GM12878 (cell line): ENCODE measurements at regions not wholly inside any gene's neighbourhood (a gene's known extent, or its start where the extent isn't known, plus 50 kb on each side); places are given as distances from the start of the nearest gene placed in this dataset.

Experiments
- ATAC-seq: fragments of 200-7000 bp; cut with Tn5 transposase; 3 replicates; pipeline ENCODE4 v1.9.1; 2020; ENCODE audit warnings: mild to moderate bottlenecking, moderate library complexity
- BruUV-seq: library from RNA; stranded (reverse); fragments of 400-500 nt; replicated peaks from 2 replicates; lab custom pipeline; 2021; lab: Mats Ljungman, UMichigan
- CTCF ChIA-PET: fragments of 300-600 bp; sonication (Branson Sonifier 250); formaldehyde crosslinking; extraction: SDS; loops from one replicate; lab custom pipeline; 2021; ENCODE audit warnings: inconsistent platforms; lab: Yijun Ruan, JAX
- POLR2A ChIA-PET: fragments of 350-600 bp; formaldehyde crosslinking; extraction: SDS; loops from one replicate; lab custom pipeline; 2021; ENCODE audit warnings: inconsistent platforms; lab: Charles Lee
- RAD21 ChIA-PET: fragments of 300-600 bp; sonication (Branson Sonifier 250); formaldehyde crosslinking; loops from one replicate; lab custom pipeline; 2023; ENCODE audit warnings: antibody characterized with exemption; ENCODE audit not compliant: unreplicated experiment; lab: Charles Lee
- SMC1A ChIA-PET: fragments of 300-600 bp; sonication (Branson Sonifier 250); formaldehyde crosslinking; loops from one replicate; lab custom pipeline; 2023; ENCODE audit not compliant: unreplicated experiment, uncharacterized antibody; lab: Charles Lee
- DNase-seq: peaks from one replicate; pipeline ENCODE4 v3.0.0-alpha.2; 2011; ENCODE audit warnings: low read depth, low spot score
- FAIRE-seq: peaks from 3 replicates; lab custom pipeline; 2011; peaks lifted over from hg19 to GRCh38; lab: Jason Lieb, UNC
- H2AFZ ChIP-seq: 2 replicates; pipeline ENCODE4 v1.6.0; 2011; ENCODE audit warnings: low read depth, low read length, control low read depth; ENCODE audit not compliant: control insufficient read depth
- H3K27ac ChIP-seq: 2 replicates; pipeline ENCODE4 v1.5.1; 2011; ENCODE audit warnings: control low read depth; ENCODE audit not compliant: control insufficient read depth, insufficient read depth
- H3K27me3 ChIP-seq, 2 experiments: replicated peaks in 1 of 2; 2 replicates each; pipeline versions ENCODE4 v1.6.0 to v1.6.1; 2011; ENCODE audit warnings: low read length in 1 of 2; ENCODE audit not compliant: control insufficient read depth in 2 of 2, insufficient read depth in 2 of 2
- H3K36me3 ChIP-seq, 2 experiments: 2 replicates each; pipeline ENCODE4 v1.5.1; 2011; ENCODE audit warnings: low read length in 1 of 2; ENCODE audit not compliant: control insufficient read depth in 2 of 2, insufficient read depth in 2 of 2
- H3K4me1 ChIP-seq: 2 replicates; pipeline ENCODE4 v1.6.1; 2011; ENCODE audit warnings: mild to moderate bottlenecking, low read length, moderate library complexity, mixed read lengths; ENCODE audit not compliant: control insufficient read depth, insufficient read depth
- H3K4me2 ChIP-seq: 2 replicates; pipeline ENCODE4 v1.6.0; 2011; ENCODE audit warnings: control low read depth; ENCODE audit not compliant: control insufficient read depth, insufficient read depth
- H3K4me3 ChIP-seq: fragments of 200-600 bp; sonication (generic); 2 replicates; pipeline ENCODE4 v1.5.1; 2016
- H3K79me2 ChIP-seq: 2 replicates; pipeline ENCODE4 v1.6.0; 2011; ENCODE audit warnings: low read length; ENCODE audit not compliant: control insufficient read depth, insufficient read depth
- H3K9ac ChIP-seq: 2 replicates; pipeline ENCODE4 v1.8.0; 2011; ENCODE audit warnings: low read length, control low read depth, mixed read lengths; ENCODE audit not compliant: control insufficient read depth, insufficient read depth
- H3K9me3 ChIP-seq: replicated peaks from 3 replicates; pipeline ENCODE4 v1.5.1; 2011; ENCODE audit warnings: mild to moderate bottlenecking, low read length; ENCODE audit not compliant: control insufficient read depth, insufficient read depth
- H4K20me1 ChIP-seq: 2 replicates; pipeline ENCODE4 v1.6.0; 2011; ENCODE audit not compliant: control insufficient read depth, insufficient read depth
- BACH1 ChIP-seq: fragments of 450-650 bp; IDR thresholded peaks from 2 replicates; pipeline ENCODE4 v1.6.1; 2017; ENCODE audit warnings: mild to moderate bottlenecking, borderline replicate concordance
- CBX3 ChIP-seq: fragments of 200-600 bp; sonication (generic); IDR thresholded peaks from 2 replicates; pipeline ENCODE4 v1.6.1; 2016; ENCODE audit warnings: low read depth, borderline replicate concordance
- E2F4 ChIP-seq: IDR thresholded peaks from 2 replicates; pipeline ENCODE4 v1.6.1; 2012; ENCODE audit warnings: low read depth, low read length, improper control_type of control experiment
- MEF2A ChIP-seq: IDR thresholded peaks from 2 replicates; pipeline ENCODE4 v1.6.1; 2011; ENCODE audit warnings: low read depth, mild to moderate bottlenecking, low read length, moderate library complexity; ENCODE audit not compliant: insufficient read depth
- NFIC ChIP-seq: IDR thresholded peaks from 2 replicates; pipeline ENCODE4 v1.6.1; 2012; ENCODE audit warnings: low read depth, mild to moderate bottlenecking, inconsistent platforms, low read length, moderate library complexity
- RAD21 ChIP-seq: IDR thresholded peaks from 2 replicates; pipeline ENCODE4 v1.6.1; 2011; ENCODE audit warnings: mild to moderate bottlenecking, low read depth, low read length, moderate library complexity; ENCODE audit not compliant: insufficient read depth
- RCOR1 ChIP-seq: conservative IDR thresholded peaks from 2 replicates; pipeline ENCODE4 v1.6.1; 2012; ENCODE audit warnings: low read depth, low read length, improper control_type of control experiment
- WRNIP1 ChIP-seq: IDR thresholded peaks from 2 replicates; pipeline ENCODE4 v1.6.1; 2011; ENCODE audit warnings: low read depth, low read length, improper control_type of control experiment, borderline replicate concordance
- ZBTB4 ChIP-seq: fragments of 450-650 bp; formaldehyde crosslinking; IDR thresholded peaks from 2 replicates; pipeline ENCODE4 v1.4.0; 2022; ENCODE audit warnings: mild to moderate bottlenecking, moderate library complexity
- ZNF274 ChIP-seq: IDR thresholded peaks from one replicate; pipeline ENCODE4 v1.8.0; 2011; ENCODE audit not compliant: insufficient read length, insufficient read depth
- WGBS: methylation state at CpG from one replicate; pipeline ENCODE4 v1.1.6; 2016; ENCODE audit warnings: low lambda C conversion rate; ENCODE audit not compliant: insufficient replicate concordance, insufficient coverage; ENCODE audit errors: missing lambda C conversion rate; 5-methylcytosine and 5-hydroxymethylcytosine counted together
- in situ Hi-C: fragments of 300-500 bp; cut with MboI; formaldehyde crosslinking; loops from 9 replicates; pipeline ENCODE4 v1.14.3; 2018; ENCODE audit warnings: mixed read lengths
- intact Hi-C: fragments of 100-400 bp; cut with micrococcal nuclease; formaldehyde crosslinking; loops from one replicate; pipeline ENCODE4 v1.14.2; 2022; ENCODE audit not compliant: unreplicated experiment

- H3K79me2 ChIP-seq = no peaks in the 10 kb centered on the region
- TF ChIP-seq ZBTB4 (CRISPR knock-in tag) (no peak), MEF2A (no peak), BACH1 (no peak), NFIC (no peak), RCOR1 (no peak), WRNIP1 (no peak), ZNF274 (no peak), CBX3 (no peak), RAD21 (no peak), E2F4 (no peak)
- CTCF ChIA-PET = no interaction called here
- no peaks in the 10 kb centered on the region for H3K27me3 ChIP-seq
- H3K9me3 ChIP-seq = no peaks in the 10 kb centered on the region
- no peak overlapping the region for H3K9ac ChIP-seq
- SMC1A ChIA-PET = interaction anchor here (0.6 kb wide), 1 partner anchor 146 kb away, joined by 3 read pairs; no protein-coding TSS in a partner anchor
- no peak overlapping the region for H3K27ac ChIP-seq
- H2AFZ ChIP-seq = no peak overlapping the region
- in situ Hi-C loops = no loop called here
- WGBS = 62% methylated on average over 1 of the region's 1 CpG
- no peak overlapping the region for H3K4me3 ChIP-seq
- H3K4me1 ChIP-seq = no peaks in the 10 kb centered on the region
- no peak for FAIRE-seq
- no peaks in the 10 kb centered on the region for H3K36me3 ChIP-seq
- no TSS peak for BruUV-seq
- RAD21 ChIA-PET = no interaction called here
- no peak for ATAC-seq
- POLR2A ChIA-PET = no interaction called here
- no peaks in the 10 kb centered on the region for H4K20me1 ChIP-seq
- no peak for DNase-seq
- no peak overlapping the region for H3K4me2 ChIP-seq
- intact Hi-C loops = no loop called here
Observed at GRCh38 chr9:23554686-23555085, 271.4 kb downstream of the ELAVL2 start.
